HEK293T (cell line): ENCODE measurements at regions not wholly inside any gene's neighbourhood (a gene's known extent, or its start where the extent isn't known, plus 50 kb on each side); places are given as distances from the start of the nearest gene placed in this dataset.

Experiments used
- BHLHE40 ChIP-seq: fragments of 450-650 bp; IDR thresholded peaks from 2 replicates; pipeline ENCODE4 v1.6.1; 2016; ENCODE audit warnings: mild to moderate bottlenecking, moderate library complexity, borderline replicate concordance
- ELF4 ChIP-seq: fragments of 450-650 bp; IDR thresholded peaks from 2 replicates; pipeline ENCODE4 v1.6.1; 2017; ENCODE audit warnings: antibody characterized with exemption
- FOXA1 ChIP-seq: fragments of 450-650 bp; IDR thresholded peaks from 2 replicates; pipeline ENCODE4 v1.6.1; 2016; ENCODE audit warnings: mild to moderate bottlenecking
- FOXM1 ChIP-seq: fragments of 450-650 bp; IDR thresholded peaks from 2 replicates; pipeline ENCODE4 v1.6.1; 2017; ENCODE audit warnings: mild to moderate bottlenecking, borderline replicate concordance
- L3MBTL2 ChIP-seq: fragments of 450-650 bp; conservative IDR thresholded peaks from 2 replicates; pipeline ENCODE4 v1.6.1; 2016; ENCODE audit warnings: mild to moderate bottlenecking
- LEF1 ChIP-seq: fragments of 450-650 bp; IDR thresholded peaks from 2 replicates; pipeline ENCODE4 v1.6.1; 2017; ENCODE audit warnings: mild to moderate bottlenecking, borderline replicate concordance
- NFRKB ChIP-seq: fragments of 450-650 bp; IDR thresholded peaks from 2 replicates; pipeline ENCODE4 v1.6.1; 2016; ENCODE audit warnings: mild to moderate bottlenecking, moderate library complexity
- PKNOX1 ChIP-seq: fragments of 450-650 bp; IDR thresholded peaks from 2 replicates; pipeline ENCODE4 v1.6.1; 2016
- SP1 ChIP-seq: fragments of 450-650 bp; IDR thresholded peaks from 2 replicates; pipeline ENCODE4 v1.6.1; 2017

GRCh38 chr10:33524041-33524440 is 189.6 kb upstream of the NRP1 start:
- TF ChIP-seq SP1 (no peak), ELF4 (no peak), FOXM1 (no peak), L3MBTL2 (no peak), BHLHE40 (no peak), FOXA1 (no peak), LEF1 (no peak), PKNOX1 (no peak), NFRKB (no peak)
